C4-2B (cell line): ENCODE measurements at regions not wholly inside any gene's neighbourhood (a gene's known extent, or its start where the extent isn't known, plus 50 kb on each side); places are given as distances from the start of the nearest gene placed in this dataset.

Experiments used
- ZFX ChIP-seq: fragments of 450-650 bp; IDR thresholded peaks from 2 replicates; pipeline ENCODE4 v1.6.1; 2017
- TF ChIP-seq, protein P1 (sequence below): fragments of 450-650 bp; conservative IDR thresholded peaks from 2 replicates; pipeline ENCODE4 v1.5.1; 2017; ENCODE audit warnings: mild to moderate bottlenecking

DNA sequence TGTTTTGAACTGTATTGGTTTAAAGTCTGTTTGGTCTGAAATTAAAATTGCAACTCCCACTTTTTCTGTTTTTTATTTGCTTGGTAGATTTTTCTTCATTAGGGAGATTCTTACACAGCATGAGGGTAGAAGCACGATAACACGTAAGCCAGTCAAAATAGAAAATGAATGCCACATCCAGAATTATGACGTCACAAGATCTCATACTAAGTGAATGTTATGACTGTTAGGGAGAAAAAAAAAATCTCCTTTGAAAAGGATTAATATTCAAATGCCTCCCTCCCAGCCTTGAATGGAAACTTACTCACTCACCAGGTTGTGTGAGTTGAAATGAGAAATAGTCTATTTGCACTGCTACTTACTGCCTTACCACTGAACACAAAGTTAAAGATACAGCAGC is 670.8 kb downstream of the TFAP2A start:
- TF ChIP-seq, protein P1, sequence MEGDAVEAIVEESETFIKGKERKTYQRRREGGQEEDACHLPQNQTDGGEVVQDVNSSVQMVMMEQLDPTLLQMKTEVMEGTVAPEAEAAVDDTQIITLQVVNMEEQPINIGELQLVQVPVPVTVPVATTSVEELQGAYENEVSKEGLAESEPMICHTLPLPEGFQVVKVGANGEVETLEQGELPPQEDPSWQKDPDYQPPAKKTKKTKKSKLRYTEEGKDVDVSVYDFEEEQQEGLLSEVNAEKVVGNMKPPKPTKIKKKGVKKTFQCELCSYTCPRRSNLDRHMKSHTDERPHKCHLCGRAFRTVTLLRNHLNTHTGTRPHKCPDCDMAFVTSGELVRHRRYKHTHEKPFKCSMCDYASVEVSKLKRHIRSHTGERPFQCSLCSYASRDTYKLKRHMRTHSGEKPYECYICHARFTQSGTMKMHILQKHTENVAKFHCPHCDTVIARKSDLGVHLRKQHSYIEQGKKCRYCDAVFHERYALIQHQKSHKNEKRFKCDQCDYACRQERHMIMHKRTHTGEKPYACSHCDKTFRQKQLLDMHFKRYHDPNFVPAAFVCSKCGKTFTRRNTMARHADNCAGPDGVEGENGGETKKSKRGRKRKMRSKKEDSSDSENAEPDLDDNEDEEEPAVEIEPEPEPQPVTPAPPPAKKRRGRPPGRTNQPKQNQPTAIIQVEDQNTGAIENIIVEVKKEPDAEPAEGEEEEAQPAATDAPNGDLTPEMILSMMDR, result no peak
- TF ChIP-seq ZFX, result no peak
